Neural crest cell (in vitro differentiated cells): ENCODE measurements at regions not wholly inside any gene's neighbourhood (a gene's known extent, or its start where the extent isn't known, plus 50 kb on each side); places are given as distances from the start of the nearest gene placed in this dataset.

ENCODE experiments used
- DNase-seq: peaks from one replicate; pipeline ENCODE4 v3.0.0; 2021; ENCODE audit warnings: low read depth, mixed read lengths, low spot score
- H3K27ac Mint-ChIP-seq: one replicate; pipeline ENCODE4 v1.8.0; 2021; ENCODE audit warnings: mild to moderate bottlenecking, mixed read lengths; ENCODE audit not compliant: unreplicated experiment
- H3K27me3 Mint-ChIP-seq: 2 replicates; pipeline ENCODE4 v1.8.0; 2021; ENCODE audit warnings: low read depth, mild to moderate bottlenecking, mixed read lengths
- H3K36me3 Mint-ChIP-seq: 2 replicates; pipeline ENCODE4 v1.8.0; 2021; ENCODE audit warnings: low read depth, mild to moderate bottlenecking, mixed read lengths
- H3K4me1 Mint-ChIP-seq: 2 replicates; pipeline ENCODE4 v1.8.0; 2021; ENCODE audit warnings: mixed read lengths
- H3K4me3 Mint-ChIP-seq: one replicate; pipeline ENCODE4 v1.8.0; 2021; ENCODE audit warnings: mild to moderate bottlenecking, mixed read lengths
- H3K9me3 Mint-ChIP-seq: 2 replicates; pipeline ENCODE4 v1.8.0; 2021; ENCODE audit warnings: mixed read lengths
- CTCF ChIP-seq: fragments of 200-600 bp; sonication (generic); conservative IDR thresholded peaks from 2 replicates; pipeline ENCODE4 v1.5.0; 2021; ENCODE audit warnings: antibody characterized with exemption, mild to moderate bottlenecking

- H3K4me1 Mint-ChIP-seq, result no peaks in the 10 kb centered on the region
- H3K36me3 Mint-ChIP-seq, result no peaks in the 10 kb centered on the region
- no peak for TF ChIP-seq CTCF
- DNase-seq, result no peak
- no peak overlapping the region for H3K4me3 Mint-ChIP-seq
- H3K27me3 Mint-ChIP-seq, result no peaks in the 10 kb centered on the region
- H3K9me3 Mint-ChIP-seq, result no peaks in the 10 kb centered on the region
- H3K27ac Mint-ChIP-seq, result no peak overlapping the region
Observed at GRCh38 chr21:19141511-19141910, 737.9 kb upstream of the TMPRSS15 start.

- Mint-ChIP-seq H3K9me3 (peaks cover 8% of the 10 kb centered on the region), H3K4me1 (no peaks in the 10 kb centered on the region), H3K27me3 (no peaks in the 10 kb centered on the region), H3K4me3 (no peak overlapping the region), H3K36me3 (peaks cover 8% of the 10 kb centered on the region), H3K27ac (no peak overlapping the region)
- no peak for TF ChIP-seq CTCF
- no peak for DNase-seq
Observed at GRCh38 chr21:19145682-19146293, 742.2 kb upstream of the TMPRSS15 start.

- peaks cover 8% of the 10 kb centered on the region for H3K36me3 Mint-ChIP-seq
- DNase-seq, result no peak
- peaks cover 8% of the 10 kb centered on the region for H3K9me3 Mint-ChIP-seq
- H3K4me3 Mint-ChIP-seq, result no peak overlapping the region
- H3K27me3 Mint-ChIP-seq, result no peaks in the 10 kb centered on the region
- TF ChIP-seq CTCF, result no peak
- H3K4me1 Mint-ChIP-seq, result no peaks in the 10 kb centered on the region
- no peak overlapping the region for H3K27ac Mint-ChIP-seq
Observed at GRCh38 chr21:19148056-19148455, 744.5 kb upstream of the TMPRSS15 start.

- H3K27me3 Mint-ChIP-seq, result no peaks in the 10 kb centered on the region
- no peak for DNase-seq
- no peaks in the 10 kb centered on the region for H3K9me3 Mint-ChIP-seq
- TF ChIP-seq CTCF, result no peak
- H3K4me3 Mint-ChIP-seq, result no peak overlapping the region
- H3K27ac Mint-ChIP-seq, result no peak overlapping the region
- H3K36me3 Mint-ChIP-seq, result no peaks in the 10 kb centered on the region
- no peaks in the 10 kb centered on the region for H3K4me1 Mint-ChIP-seq
Observed at GRCh38 chr21:19171585-19171984, 768.0 kb upstream of the TMPRSS15 start.

- no peak for TF ChIP-seq CTCF
- Mint-ChIP-seq H3K4me3 (no peak overlapping the region), H3K27ac (no peak overlapping the region), H3K27me3 (no peaks in the 10 kb centered on the region), H3K4me1 (no peaks in the 10 kb centered on the region), H3K36me3 (no peaks in the 10 kb centered on the region), H3K9me3 (no peaks in the 10 kb centered on the region)
- DNase-seq, result no peak
Observed at GRCh38 chr21:19181604-19182140, 778.1 kb upstream of the TMPRSS15 start.
